SU-DHL-6 (cell line): ENCODE measurements at regions not wholly inside any gene's neighbourhood (a gene's known extent, or its start where the extent isn't known, plus 50 kb on each side); places are given as distances from the start of the nearest gene placed in this dataset.

Experiments
- CTCF ChIP-seq: fragments of 200-600 bp; sonication (generic); IDR thresholded peaks from one replicate; pipeline ENCODE4 v1.5.1; 2017; ENCODE audit warnings: antibody characterized with exemption, mild to moderate bottlenecking, low read length, moderate library complexity; ENCODE audit not compliant: insufficient read depth, poor library complexity, severe bottlenecking
- EZH2phosphoT487 ChIP-seq: fragments of 200-600 bp; sonication (generic), shearing (Covaris generic); conservative IDR thresholded peaks from 2 replicates; pipeline ENCODE4 v1.6.1; 2018; ENCODE audit warnings: mild to moderate bottlenecking, antibody characterized with exemption, low read length, moderate library complexity, mixed read lengths

- TF ChIP-seq CTCF: no peak
- TF ChIP-seq EZH2phosphoT487: no peak
Measured at GRCh38 chr5:13359344-13359743, 585.1 kb downstream of the DNAH5 start.
